GM10266 (cell line): ENCODE measurements at regions not wholly inside any gene's neighbourhood (a gene's known extent, or its start where the extent isn't known, plus 50 kb on each side); places are given as distances from the start of the nearest gene placed in this dataset.

Source experiments
- DNase-seq: peaks from one replicate; pipeline ENCODE4 v3.0.0; 2012; ENCODE audit errors: extremely low spot score
- TF ChIP-seq, protein P1 (sequence below): IDR thresholded peaks from 2 replicates; pipeline ENCODE4 v1.5.1; 2012; ENCODE audit warnings: mild to moderate bottlenecking, low read depth; ENCODE audit not compliant: control insufficient read depth, insufficient read depth; ENCODE audit errors: missing control alignments

DNA sequence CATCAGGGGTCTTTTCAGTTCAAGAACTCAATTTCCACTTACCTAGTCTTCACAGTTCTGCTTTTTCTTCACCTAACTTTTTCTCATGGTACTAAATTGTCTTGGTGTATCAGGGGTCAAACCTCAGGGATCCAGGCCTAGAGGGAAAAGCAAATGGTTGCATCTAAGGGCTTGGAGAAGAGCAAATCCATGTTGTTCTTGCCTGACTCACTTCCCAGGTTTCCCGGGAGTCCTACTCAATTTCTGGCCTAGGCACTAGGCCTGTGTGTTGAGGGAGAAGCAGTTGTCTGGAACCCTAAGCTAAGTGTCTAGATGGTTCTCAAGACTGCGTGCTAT, 191.9 kb upstream of the STK26 start:
- no peak for DNase-seq
- TF ChIP-seq, protein P1, sequence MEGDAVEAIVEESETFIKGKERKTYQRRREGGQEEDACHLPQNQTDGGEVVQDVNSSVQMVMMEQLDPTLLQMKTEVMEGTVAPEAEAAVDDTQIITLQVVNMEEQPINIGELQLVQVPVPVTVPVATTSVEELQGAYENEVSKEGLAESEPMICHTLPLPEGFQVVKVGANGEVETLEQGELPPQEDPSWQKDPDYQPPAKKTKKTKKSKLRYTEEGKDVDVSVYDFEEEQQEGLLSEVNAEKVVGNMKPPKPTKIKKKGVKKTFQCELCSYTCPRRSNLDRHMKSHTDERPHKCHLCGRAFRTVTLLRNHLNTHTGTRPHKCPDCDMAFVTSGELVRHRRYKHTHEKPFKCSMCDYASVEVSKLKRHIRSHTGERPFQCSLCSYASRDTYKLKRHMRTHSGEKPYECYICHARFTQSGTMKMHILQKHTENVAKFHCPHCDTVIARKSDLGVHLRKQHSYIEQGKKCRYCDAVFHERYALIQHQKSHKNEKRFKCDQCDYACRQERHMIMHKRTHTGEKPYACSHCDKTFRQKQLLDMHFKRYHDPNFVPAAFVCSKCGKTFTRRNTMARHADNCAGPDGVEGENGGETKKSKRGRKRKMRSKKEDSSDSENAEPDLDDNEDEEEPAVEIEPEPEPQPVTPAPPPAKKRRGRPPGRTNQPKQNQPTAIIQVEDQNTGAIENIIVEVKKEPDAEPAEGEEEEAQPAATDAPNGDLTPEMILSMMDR = no peak

DNA sequence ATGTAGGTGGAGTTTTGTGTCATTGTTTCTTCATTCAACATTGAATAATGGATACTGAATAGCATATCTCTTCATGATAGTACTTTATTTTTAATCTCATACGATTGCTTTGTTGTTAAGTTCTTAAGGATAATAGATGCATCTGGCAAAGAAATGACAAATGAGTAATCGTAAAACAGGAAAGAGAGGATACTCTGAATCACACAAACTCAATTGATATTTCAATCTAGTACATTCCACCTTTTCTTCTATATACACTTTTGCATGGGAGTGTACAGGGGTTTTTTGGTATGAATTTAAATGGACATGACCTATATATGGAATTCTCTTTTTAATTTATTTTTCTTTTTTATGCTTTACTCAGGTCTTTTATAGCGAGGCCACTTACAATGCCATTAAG, 186.9 kb upstream of the STK26 start:
- TF ChIP-seq, protein P1 = no peak

DNA sequence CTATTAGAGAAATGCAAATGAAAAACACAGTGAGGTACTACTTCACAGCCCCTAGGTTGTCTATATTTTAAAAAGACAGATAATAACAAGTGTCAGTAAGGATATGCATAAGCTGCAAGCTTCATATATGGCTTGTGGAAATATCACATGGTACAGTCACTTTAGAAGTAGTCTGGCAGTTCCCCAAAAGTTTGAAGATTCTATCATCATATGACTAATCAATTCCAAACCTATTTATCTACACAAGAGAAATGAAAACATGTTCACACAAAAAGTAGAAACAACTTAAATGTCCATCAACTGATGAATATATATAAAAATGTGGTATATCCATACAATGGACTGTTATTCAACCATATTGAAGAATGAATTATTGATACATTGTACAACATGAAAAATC, 185.8 kb upstream of the STK26 start:
- no peak for DNase-seq
- TF ChIP-seq, protein P1 = no peak

More for the DNA sequence above, 186.9 kb upstream of the STK26 start:
- no peak for DNase-seq

DNA sequence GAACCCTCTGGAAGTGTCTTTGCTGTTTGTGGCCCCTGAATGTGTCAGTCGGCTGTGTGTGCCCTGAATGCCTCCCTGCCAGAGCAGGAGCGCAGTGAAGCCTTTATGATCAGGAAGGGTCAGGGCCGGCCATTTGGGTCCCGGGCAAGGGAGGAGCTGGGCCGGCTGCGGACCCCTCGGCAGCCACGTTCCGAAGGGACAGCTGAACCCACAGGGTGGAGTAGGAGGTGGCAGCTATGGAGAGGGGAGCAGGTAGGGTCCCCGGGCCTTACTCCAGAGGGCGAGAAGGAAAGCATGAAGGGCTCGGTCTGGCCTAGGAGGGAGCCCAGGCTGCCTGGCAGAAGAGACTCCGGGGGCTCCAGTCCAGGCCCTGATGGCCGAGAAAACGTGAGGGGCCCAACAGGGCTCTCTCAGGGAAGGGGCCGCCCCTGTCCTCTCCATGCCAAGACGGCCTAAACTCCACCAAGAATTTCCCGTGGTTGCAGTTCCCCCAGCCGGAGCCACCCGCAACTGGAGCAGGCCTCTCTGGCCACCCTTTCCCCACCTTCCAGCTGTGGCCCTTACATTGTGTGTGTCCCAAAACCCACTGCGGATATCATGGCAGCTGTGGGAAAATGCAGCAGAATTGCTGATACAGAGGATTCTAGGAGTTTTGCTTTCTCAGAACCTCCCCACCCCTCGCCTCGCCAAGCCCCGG, 182.2 kb upstream of the STK26 start:
- DNase-seq = no peak
- TF ChIP-seq, protein P1 = no peak

DNA sequence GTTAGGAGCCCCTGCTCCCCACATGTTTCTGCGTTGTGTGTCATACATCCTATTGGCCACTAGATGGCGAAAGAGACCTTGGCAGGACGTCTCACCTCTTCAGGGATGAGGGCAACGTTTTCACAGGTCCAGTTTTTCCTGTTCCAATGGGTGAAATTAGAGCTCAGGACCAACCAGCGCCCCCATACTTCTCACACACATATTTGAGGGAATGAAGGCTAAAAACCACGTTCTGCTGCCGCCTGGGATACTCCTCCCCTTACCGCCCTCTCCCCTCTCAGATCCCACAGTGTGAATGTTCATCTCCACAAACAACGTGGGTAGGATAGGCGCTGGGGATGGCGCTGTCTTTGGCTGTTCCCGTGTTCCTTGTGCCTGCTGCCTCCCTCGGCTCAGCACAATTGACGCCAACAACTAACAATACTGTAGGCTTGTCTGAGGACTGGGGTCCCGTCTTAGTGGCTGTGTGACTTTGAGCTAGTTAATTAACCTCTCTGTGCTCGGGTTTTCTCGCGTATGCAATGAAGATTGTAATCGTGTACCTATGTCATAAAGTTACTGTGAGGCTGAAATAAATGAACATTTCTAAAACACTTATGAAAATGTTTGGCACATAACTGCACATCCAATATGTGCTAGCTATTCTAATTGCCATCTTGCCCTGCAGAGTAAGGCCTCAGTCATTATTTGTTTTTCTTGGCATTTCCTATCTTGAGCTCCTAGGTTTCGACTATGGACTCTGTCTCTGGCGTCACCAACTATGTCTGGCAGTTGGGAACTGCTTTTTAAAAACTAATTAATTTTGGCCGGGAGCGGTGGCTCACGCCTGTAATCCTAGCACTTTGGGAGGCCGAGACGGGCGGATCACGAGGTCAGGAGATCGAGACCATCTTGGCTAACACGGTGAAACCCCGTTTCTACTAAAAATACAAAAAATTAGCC, 181.3 kb upstream of the STK26 start:
- TF ChIP-seq, protein P1 = peak; percentile 54
- peak; percentile 26 for DNase-seq

DNA sequence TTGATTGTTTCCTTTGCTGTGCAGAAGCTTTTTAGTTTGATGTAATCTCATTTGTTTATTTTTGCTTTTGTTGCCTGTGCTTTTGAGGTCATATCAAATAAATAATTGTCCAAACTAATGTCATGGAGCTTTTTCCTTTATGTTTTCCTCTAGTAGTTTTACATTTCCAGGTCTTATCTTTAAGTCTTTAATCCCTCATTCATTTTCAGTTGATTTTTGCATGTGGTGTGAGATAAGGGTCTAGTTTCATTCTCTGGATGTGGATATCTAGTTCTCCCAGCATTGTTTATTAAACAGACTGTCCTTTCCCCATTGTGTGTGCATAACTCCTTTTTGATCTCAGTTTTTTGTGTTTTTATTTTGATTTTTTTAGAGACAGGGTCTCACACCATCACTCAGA, 179.1 kb upstream of the STK26 start:
- DNase-seq = no peak
- TF ChIP-seq, protein P1 = no peak

DNA sequence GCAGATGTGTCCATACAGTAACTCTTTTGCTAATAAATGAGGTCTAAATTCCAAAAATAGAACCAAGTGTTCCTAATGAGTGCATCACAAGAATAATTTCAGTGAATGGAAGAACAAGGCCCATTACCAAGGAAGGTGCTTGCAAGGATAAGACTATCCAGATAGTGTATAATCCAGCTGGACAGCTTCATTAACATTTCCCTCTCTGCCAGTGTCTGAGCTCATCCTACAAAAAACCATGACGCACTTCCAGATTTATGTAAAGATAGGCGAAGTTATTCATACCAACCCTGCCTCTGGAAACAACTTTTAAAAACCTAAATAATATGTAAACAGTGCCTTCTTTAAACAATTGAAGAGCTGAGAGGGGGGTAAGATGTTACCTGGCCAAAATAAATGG, 177.9 kb upstream of the STK26 start:
- no peak for DNase-seq
- TF ChIP-seq, protein P1 = no peak
